A673 (cell line): ENCODE measurements at regions not wholly inside any gene's neighbourhood (a gene's known extent, or its start where the extent isn't known, plus 50 kb on each side); places are given as distances from the start of the nearest gene placed in this dataset.

ENCODE experiments used
- BruUV-seq: library from RNA; stranded (reverse); fragments of 400-500 nt; replicated peaks from 2 replicates; lab custom pipeline; 2021; lab: Mats Ljungman, UMichigan
- CTCF ChIA-PET: fragments of 300-600 bp; sonication (Branson Sonifier 250); formaldehyde crosslinking; loops from one replicate; lab custom pipeline; 2022; ENCODE audit warnings: antibody characterized with exemption; lab: Charles Lee
- POLR2A ChIA-PET: fragments of 300-600 bp; sonication (Branson Sonifier 250); formaldehyde crosslinking; loops from one replicate; lab custom pipeline; 2022; ENCODE audit warnings: antibody characterized with exemption; ENCODE audit not compliant: low non-redundant PET; lab: Charles Lee
- DNase-seq: peaks from one replicate; pipeline ENCODE4 v3.0.0-alpha.2; 2015; ENCODE audit warnings: low spot score
- H3K27ac ChIP-seq: fragments of 200-600 bp; sonication (generic); 2 replicates; pipeline ENCODE4 v1.5.1; 2016; ENCODE audit warnings: mixed run types, low read depth, mild to moderate bottlenecking, mixed read lengths, antibody characterized with exemption, low read length; ENCODE audit not compliant: poor library complexity, severe bottlenecking
- H3K27me3 ChIP-seq: fragments of 200-600 bp; sonication (generic); replicated peaks from 2 replicates; pipeline ENCODE4 v1.6.1; 2017; ENCODE audit warnings: mixed run types, low read depth, mild to moderate bottlenecking, mixed read lengths, antibody characterized with exemption, low read length; ENCODE audit not compliant: insufficient read depth, poor library complexity
- H3K36me3 ChIP-seq: fragments of 200-600 bp; sonication (generic); 2 replicates; pipeline ENCODE4 v1.6.1; 2016; ENCODE audit warnings: mixed run types, mild to moderate bottlenecking, mixed read lengths, antibody characterized with exemption, low read length; ENCODE audit not compliant: insufficient read depth, poor library complexity, severe bottlenecking
- H3K4me1 ChIP-seq: fragments of 200-600 bp; sonication (generic); 2 replicates; pipeline ENCODE4 v1.6.1; 2017; ENCODE audit warnings: mixed run types, mild to moderate bottlenecking, mixed read lengths, antibody characterized with exemption, low read length; ENCODE audit not compliant: insufficient read depth, poor library complexity, severe bottlenecking
- H3K4me3 ChIP-seq: fragments of 200-600 bp; sonication (generic); 2 replicates; pipeline ENCODE4 v1.5.1; 2016; ENCODE audit warnings: low read depth, mixed run types, mild to moderate bottlenecking, mixed read lengths, low read length; ENCODE audit not compliant: poor library complexity, severe bottlenecking
- H3K9me3 ChIP-seq: fragments of 200-600 bp; sonication (generic); 2 replicates; pipeline ENCODE4 v1.6.1; 2016; ENCODE audit warnings: mixed run types, low read depth, mild to moderate bottlenecking, mixed read lengths, antibody characterized with exemption, low read length; ENCODE audit not compliant: poor library complexity, severe bottlenecking
- EZH2 ChIP-seq: fragments of 200-600 bp; sonication (generic); IDR thresholded peaks from 2 replicates; pipeline ENCODE4 v1.6.1; 2017; ENCODE audit warnings: borderline replicate concordance, low read depth, mild to moderate bottlenecking, mixed read lengths, antibody characterized with exemption, low read length; ENCODE audit not compliant: poor library complexity, severe bottlenecking
- intact Hi-C: fragments of 100-400 bp; cut with micrococcal nuclease; formaldehyde crosslinking; loops from one replicate; pipeline ENCODE4 v1.10.0; 2022; ENCODE audit not compliant: unreplicated experiment
- TF ChIP-seq, protein P1 (sequence below): fragments of 300-800, 200-600 bp; sonication (generic); conservative IDR thresholded peaks from 2 replicates; pipeline ENCODE4 v1.5.1; 2017; ENCODE audit warnings: low read depth, mild to moderate bottlenecking, antibody characterized with exemption, low read length, moderate library complexity, mixed read lengths

GRCh38 chr2:60383401-60384143, 169.9 kb downstream of the BCL11A start:
- BruUV-seq: no TSS peak
- CTCF ChIA-PET: no interaction called here
- POLR2A ChIA-PET: no interaction called here

DNA sequence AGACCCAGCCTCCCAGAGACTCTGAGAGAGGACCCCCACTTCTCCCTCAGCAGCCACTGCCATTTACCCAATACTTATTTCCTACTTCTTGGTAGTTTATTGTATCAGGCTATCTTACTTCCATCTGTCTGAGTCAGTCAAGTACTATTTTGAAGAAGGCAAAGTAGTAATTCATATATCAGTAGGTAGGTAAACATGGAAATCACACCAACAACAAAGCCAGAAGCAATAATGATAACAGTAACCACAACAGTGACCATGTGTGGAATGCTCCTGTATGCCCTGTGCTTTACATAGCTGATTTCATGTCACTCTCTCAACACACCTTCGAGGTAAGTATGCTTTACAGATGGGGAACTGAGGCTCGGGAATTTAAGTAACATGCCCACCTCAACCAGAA, 173.0 kb downstream of the BCL11A start:
- ChIA-PET CTCF (no interaction called here), POLR2A (no interaction called here)
- no peaks in the 10 kb centered on the region for H3K36me3 ChIP-seq
- no peaks in the 10 kb centered on the region for H3K9me3 ChIP-seq
- H3K4me1 ChIP-seq: no peaks in the 10 kb centered on the region
- TF ChIP-seq, protein P1, sequence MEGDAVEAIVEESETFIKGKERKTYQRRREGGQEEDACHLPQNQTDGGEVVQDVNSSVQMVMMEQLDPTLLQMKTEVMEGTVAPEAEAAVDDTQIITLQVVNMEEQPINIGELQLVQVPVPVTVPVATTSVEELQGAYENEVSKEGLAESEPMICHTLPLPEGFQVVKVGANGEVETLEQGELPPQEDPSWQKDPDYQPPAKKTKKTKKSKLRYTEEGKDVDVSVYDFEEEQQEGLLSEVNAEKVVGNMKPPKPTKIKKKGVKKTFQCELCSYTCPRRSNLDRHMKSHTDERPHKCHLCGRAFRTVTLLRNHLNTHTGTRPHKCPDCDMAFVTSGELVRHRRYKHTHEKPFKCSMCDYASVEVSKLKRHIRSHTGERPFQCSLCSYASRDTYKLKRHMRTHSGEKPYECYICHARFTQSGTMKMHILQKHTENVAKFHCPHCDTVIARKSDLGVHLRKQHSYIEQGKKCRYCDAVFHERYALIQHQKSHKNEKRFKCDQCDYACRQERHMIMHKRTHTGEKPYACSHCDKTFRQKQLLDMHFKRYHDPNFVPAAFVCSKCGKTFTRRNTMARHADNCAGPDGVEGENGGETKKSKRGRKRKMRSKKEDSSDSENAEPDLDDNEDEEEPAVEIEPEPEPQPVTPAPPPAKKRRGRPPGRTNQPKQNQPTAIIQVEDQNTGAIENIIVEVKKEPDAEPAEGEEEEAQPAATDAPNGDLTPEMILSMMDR: no peak
- no peak for TF ChIP-seq EZH2
- peaks cover 33% of the 10 kb centered on the region for H3K27me3 ChIP-seq
- no peak for DNase-seq
- H3K4me3 ChIP-seq: no peak overlapping the region
- no TSS peak for BruUV-seq
- intact Hi-C loops: no loop called here
- H3K27ac ChIP-seq: no peak overlapping the region

More at GRCh38 chr2:60383401-60384143, 169.9 kb downstream of the BCL11A start:
- Histone ChIP-seq H3K27ac (no peak overlapping the region), H3K9me3 (no peaks in the 10 kb centered on the region), H3K27me3 (peaks cover 51% of the 10 kb centered on the region), H3K4me1 (no peaks in the 10 kb centered on the region), H3K36me3 (no peaks in the 10 kb centered on the region), H3K4me3 (no peak overlapping the region)
- DNase-seq: no peak
- TF ChIP-seq, protein P1: no peak
- no peak for TF ChIP-seq EZH2
- intact Hi-C loops: no loop called here

DNA sequence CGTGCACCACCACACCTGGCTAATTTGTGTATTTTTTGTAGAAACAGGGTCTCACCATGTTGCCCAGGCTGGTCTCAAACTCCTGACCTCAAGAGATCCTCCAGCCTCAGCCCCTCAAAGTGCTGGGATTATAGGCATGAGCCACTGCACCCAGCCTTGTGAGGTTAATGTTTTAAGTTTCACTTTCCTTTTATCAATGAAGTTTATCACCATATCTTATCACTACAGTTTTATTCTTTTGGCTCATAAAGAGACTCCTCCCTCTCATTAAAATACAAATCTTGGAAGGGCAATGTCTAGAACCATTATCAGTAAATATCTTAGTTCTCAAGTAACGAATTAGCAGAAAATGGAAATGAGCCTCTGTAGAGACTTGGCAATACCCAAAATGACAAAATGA, 173.8 kb downstream of the BCL11A start:
- ChIA-PET POLR2A (no interaction called here), CTCF (no interaction called here)
- no peak for TF ChIP-seq EZH2
- H3K36me3 ChIP-seq: no peaks in the 10 kb centered on the region
- peaks cover 38% of the 10 kb centered on the region for H3K27me3 ChIP-seq
- H3K4me3 ChIP-seq: no peak overlapping the region
- no TSS peak for BruUV-seq
- no peaks in the 10 kb centered on the region for H3K9me3 ChIP-seq
- H3K4me1 ChIP-seq: no peaks in the 10 kb centered on the region
- intact Hi-C loops: no loop called here
- DNase-seq: no peak
- H3K27ac ChIP-seq: no peak overlapping the region

DNA sequence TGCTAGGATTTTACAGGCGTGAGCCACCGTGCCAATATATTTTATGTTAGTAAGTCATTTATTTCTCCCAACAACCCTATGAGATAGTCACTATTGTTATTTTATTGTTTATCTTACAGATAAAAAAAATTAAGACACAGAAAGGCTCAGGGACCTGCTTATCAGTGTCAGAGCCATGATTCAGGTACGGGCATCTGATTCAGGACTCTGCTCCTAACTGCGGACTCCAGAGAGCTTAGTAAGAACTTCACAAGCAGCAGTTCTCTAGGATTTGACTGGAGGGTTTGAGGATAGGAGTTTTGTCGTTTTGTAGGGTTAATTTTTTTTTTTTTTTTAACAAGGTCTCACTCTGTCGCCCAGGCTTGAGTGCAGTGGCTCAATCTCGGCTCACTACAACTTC, 174.2 kb downstream of the BCL11A start:
- no peak for TF ChIP-seq EZH2
- TF ChIP-seq, protein P1: no peak
- intact Hi-C loops: no loop called here
- DNase-seq: no peak
- no peaks in the 10 kb centered on the region for H3K4me1 ChIP-seq
- no peak overlapping the region for H3K4me3 ChIP-seq
- no peaks in the 10 kb centered on the region for H3K9me3 ChIP-seq
- no TSS peak for BruUV-seq
- H3K27me3 ChIP-seq: peaks cover 43% of the 10 kb centered on the region
- POLR2A ChIA-PET: no interaction called here
- no peaks in the 10 kb centered on the region for H3K36me3 ChIP-seq
- no peak overlapping the region for H3K27ac ChIP-seq
- CTCF ChIA-PET: no interaction called here
